SU-DHL-6 (cell line): ENCODE measurements at regions not wholly inside any gene's neighbourhood (a gene's known extent, or its start where the extent isn't known, plus 50 kb on each side); places are given as distances from the start of the nearest gene placed in this dataset.

ENCODE experiments used
- H2AFZ ChIP-seq: fragments of 200-600 bp; sonication (generic); 2 replicates; pipeline ENCODE4 v1.6.1; 2014; ENCODE audit warnings: low read depth, mild to moderate bottlenecking, moderate library complexity, mixed read lengths, antibody characterized with exemption, low read length; ENCODE audit not compliant: severe bottlenecking
- H3F3A ChIP-seq: fragments of 200-600 bp; shearing (Covaris generic); 2 replicates; pipeline ENCODE4 v1.6.0; 2016; ENCODE audit warnings: antibody characterized with exemption, mild to moderate bottlenecking; ENCODE audit not compliant: insufficient read depth
- H3K27ac ChIP-seq: fragments of 200-600 bp; sonication (generic); 2 replicates; pipeline ENCODE4 v1.5.1; 2016; ENCODE audit warnings: low read depth, mild to moderate bottlenecking, low read length, moderate library complexity, mixed read lengths
- H3K27me3 ChIP-seq: fragments of 200-600 bp; sonication (generic), shearing (Covaris generic); 2 replicates; pipeline ENCODE4 v1.6.0; 2014; ENCODE audit warnings: mild to moderate bottlenecking, low read length
- H3K36me3 ChIP-seq: fragments of 200-600 bp; sonication (generic); 2 replicates; pipeline ENCODE4 v1.6.1; 2014; ENCODE audit warnings: mild to moderate bottlenecking, low read length, mixed read lengths
- H3K4me2 ChIP-seq: fragments of 300-600, 200-600 bp; shearing (Covaris generic), sonication (generic); 2 replicates; pipeline ENCODE4 v1.6.0; 2014; ENCODE audit warnings: low read length, low read depth, mild to moderate bottlenecking; ENCODE audit not compliant: poor library complexity, severe bottlenecking
- H3K4me3 ChIP-seq: fragments of 200-600 bp; sonication (generic); 2 replicates; pipeline ENCODE4 v1.5.1; 2014; ENCODE audit warnings: antibody characterized with exemption, low read length, mild to moderate bottlenecking, mixed read lengths; ENCODE audit not compliant: insufficient read depth, poor library complexity, severe bottlenecking
- H3K79me2 ChIP-seq: fragments of 200-600 bp; sonication (generic); 2 replicates; pipeline ENCODE4 v1.6.1; 2014; ENCODE audit warnings: mild to moderate bottlenecking, low read length, moderate library complexity; ENCODE audit not compliant: insufficient read depth
- H3K9ac ChIP-seq: fragments of 200-600 bp; sonication (generic); 2 replicates; pipeline ENCODE4 v1.7.0; 2014; ENCODE audit warnings: mild to moderate bottlenecking, low read length
- H3K9me2 ChIP-seq: fragments of 200-600 bp; sonication (generic); replicated peaks from 2 replicates; pipeline ENCODE4 v1.6.1; 2014; ENCODE audit warnings: low read length; ENCODE audit not compliant: insufficient read depth
- H3K9me3 ChIP-seq: fragments of 200-600 bp; sonication (generic); 2 replicates; pipeline ENCODE4 v1.6.1; 2014; ENCODE audit warnings: low read length, mixed read lengths; ENCODE audit not compliant: insufficient read depth
- H4K20me1 ChIP-seq: fragments of 200-600 bp; sonication (generic); 2 replicates; pipeline ENCODE4 v1.6.1; 2014; ENCODE audit warnings: low read depth, mild to moderate bottlenecking, antibody characterized with exemption, low read length, moderate library complexity, mixed read lengths
- EZH2phosphoT487 ChIP-seq: fragments of 200-600 bp; sonication (generic), shearing (Covaris generic); conservative IDR thresholded peaks from 2 replicates; pipeline ENCODE4 v1.6.1; 2018; ENCODE audit warnings: mild to moderate bottlenecking, antibody characterized with exemption, low read length, moderate library complexity, mixed read lengths
- TF ChIP-seq, protein P1 (sequence below): fragments of 200-600 bp; sonication (generic); IDR thresholded peaks from one replicate; pipeline ENCODE4 v1.5.1; 2017; ENCODE audit warnings: antibody characterized with exemption, mild to moderate bottlenecking, low read length, moderate library complexity; ENCODE audit not compliant: insufficient read depth, poor library complexity, severe bottlenecking

DNA sequence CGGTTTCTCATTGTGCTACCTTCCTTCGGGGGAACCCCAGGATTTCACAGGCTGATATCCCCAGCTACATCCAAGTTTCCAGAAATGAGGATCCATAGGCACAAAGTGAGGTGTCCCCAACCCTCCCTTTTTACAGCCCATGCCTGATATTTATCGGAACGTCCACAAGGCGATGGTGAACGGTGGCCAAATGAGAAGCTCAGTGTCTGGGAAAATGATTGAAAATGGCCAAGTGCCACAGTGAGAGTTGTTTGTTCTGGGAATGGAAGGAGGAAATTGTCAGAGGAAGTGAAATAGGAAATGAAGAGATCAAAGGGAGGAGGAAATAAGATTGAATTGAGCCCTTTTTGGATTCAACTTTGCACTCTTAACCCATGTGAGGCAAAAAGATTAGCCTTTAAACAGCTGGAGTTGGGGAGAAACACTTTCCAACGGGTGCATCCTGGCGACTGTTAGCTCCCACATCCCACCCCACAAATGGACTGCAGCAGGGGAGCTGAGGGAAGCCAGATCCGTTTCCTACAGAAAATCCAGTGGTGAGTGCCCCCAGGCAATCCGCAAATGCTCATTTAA is 294.4 kb upstream of the IRX5 start:
- no peak for TF ChIP-seq EZH2phosphoT487
- TF ChIP-seq, protein P1, sequence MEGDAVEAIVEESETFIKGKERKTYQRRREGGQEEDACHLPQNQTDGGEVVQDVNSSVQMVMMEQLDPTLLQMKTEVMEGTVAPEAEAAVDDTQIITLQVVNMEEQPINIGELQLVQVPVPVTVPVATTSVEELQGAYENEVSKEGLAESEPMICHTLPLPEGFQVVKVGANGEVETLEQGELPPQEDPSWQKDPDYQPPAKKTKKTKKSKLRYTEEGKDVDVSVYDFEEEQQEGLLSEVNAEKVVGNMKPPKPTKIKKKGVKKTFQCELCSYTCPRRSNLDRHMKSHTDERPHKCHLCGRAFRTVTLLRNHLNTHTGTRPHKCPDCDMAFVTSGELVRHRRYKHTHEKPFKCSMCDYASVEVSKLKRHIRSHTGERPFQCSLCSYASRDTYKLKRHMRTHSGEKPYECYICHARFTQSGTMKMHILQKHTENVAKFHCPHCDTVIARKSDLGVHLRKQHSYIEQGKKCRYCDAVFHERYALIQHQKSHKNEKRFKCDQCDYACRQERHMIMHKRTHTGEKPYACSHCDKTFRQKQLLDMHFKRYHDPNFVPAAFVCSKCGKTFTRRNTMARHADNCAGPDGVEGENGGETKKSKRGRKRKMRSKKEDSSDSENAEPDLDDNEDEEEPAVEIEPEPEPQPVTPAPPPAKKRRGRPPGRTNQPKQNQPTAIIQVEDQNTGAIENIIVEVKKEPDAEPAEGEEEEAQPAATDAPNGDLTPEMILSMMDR: no peak
- H3K9me2 ChIP-seq: no peaks in the 10 kb centered on the region
- no peaks in the 10 kb centered on the region for H3K9me3 ChIP-seq
- no peaks in the 10 kb centered on the region for H3F3A ChIP-seq
- H3K4me3 ChIP-seq: no peak overlapping the region
- no peak overlapping the region for H3K4me2 ChIP-seq
- H3K27ac ChIP-seq: no peak overlapping the region
- H3K36me3 ChIP-seq: no peaks in the 10 kb centered on the region
- H4K20me1 ChIP-seq: no peaks in the 10 kb centered on the region
- H3K9ac ChIP-seq: no peak overlapping the region
- H2AFZ ChIP-seq: no peak overlapping the region
- no peaks in the 10 kb centered on the region for H3K79me2 ChIP-seq
- H3K27me3 ChIP-seq: no peaks in the 10 kb centered on the region

DNA sequence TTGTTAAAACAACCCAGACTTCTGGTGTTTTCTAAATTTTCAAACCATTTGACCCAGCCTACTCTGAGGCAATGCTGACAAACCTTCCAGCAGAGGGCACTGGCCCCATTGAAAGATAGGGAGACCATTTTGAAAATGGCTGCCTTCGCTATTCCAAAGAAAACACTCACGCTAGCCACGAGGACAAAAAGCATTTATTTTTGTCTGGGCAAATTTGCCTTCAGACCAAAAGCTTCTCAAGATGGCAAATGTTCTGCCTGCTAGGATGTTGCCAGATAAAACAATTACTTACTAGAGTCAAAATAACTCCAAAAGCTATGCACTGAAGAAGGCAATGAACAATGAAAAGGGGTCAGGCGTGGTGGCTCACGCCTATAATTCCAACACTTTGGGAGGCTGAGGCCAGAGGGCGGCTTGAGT is 296.7 kb upstream of the IRX5 start:
- no peaks in the 10 kb centered on the region for H3K79me2 ChIP-seq
- TF ChIP-seq, protein P1: no peak
- no peak for TF ChIP-seq EZH2phosphoT487
- no peaks in the 10 kb centered on the region for H3K27me3 ChIP-seq
- no peaks in the 10 kb centered on the region for H3F3A ChIP-seq
- H4K20me1 ChIP-seq: no peaks in the 10 kb centered on the region
- no peaks in the 10 kb centered on the region for H3K9me2 ChIP-seq
- no peak overlapping the region for H3K27ac ChIP-seq
- H2AFZ ChIP-seq: no peak overlapping the region
- no peak overlapping the region for H3K4me2 ChIP-seq
- H3K9me3 ChIP-seq: no peaks in the 10 kb centered on the region
- H3K4me3 ChIP-seq: no peak overlapping the region
- H3K9ac ChIP-seq: no peak overlapping the region
- no peaks in the 10 kb centered on the region for H3K36me3 ChIP-seq

DNA sequence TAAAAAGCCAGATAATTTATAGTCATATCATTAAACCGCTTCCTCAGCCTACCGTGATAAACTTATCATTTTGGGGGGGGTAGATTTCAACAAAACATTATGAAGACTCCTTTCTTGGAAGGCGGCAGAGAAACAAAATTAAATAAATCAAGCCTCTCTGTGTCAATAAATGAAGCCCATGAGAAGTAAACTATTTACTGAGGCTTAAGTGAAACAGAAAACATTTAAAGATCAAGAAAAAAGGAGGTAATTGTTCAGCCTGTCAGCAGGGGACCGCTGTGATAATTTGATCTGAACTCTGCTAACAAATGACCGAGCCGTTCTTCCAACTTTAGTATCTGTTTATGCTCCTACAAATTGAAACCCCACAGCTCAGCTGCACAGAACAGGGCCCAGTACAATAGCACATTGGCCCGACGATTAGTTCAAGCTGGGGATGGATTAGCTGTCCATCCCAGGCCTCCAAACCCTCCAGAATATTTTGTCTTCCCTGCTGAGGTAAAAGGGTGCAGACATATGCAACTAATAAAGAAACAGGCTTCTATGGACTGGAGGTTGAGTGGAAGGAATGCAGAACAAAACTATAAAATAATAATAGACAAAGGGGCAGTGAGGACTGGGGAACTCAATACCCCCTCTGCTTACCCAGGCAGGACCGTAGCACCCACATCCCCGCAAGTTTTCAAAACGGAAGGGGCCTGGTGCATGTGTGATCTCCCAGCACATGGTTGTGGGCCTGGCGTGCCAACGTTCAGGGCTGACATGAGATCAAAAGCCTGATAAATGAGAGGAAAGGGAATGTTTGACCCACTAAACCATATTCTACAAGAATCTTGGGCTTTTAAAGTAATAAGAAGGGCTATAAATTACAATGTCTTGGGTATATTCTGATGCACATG is 298.1 kb upstream of the IRX5 start:
- Histone ChIP-seq H4K20me1 (no peaks in the 10 kb centered on the region), H3K27me3 (no peaks in the 10 kb centered on the region), H2AFZ (no peak overlapping the region), H3K4me3 (no peak overlapping the region), H3K9ac (no peak overlapping the region), H3K79me2 (no peaks in the 10 kb centered on the region), H3K9me3 (no peaks in the 10 kb centered on the region), H3F3A (no peaks in the 10 kb centered on the region), H3K9me2 (no peaks in the 10 kb centered on the region), H3K27ac (no peak overlapping the region), H3K4me2 (no peak overlapping the region), H3K36me3 (no peaks in the 10 kb centered on the region)
- no peak for TF ChIP-seq EZH2phosphoT487
- TF ChIP-seq, protein P1: no peak
